GM21786 (cell line): ENCODE measurements at regions not wholly inside any gene's neighbourhood (a gene's known extent, or its start where the extent isn't known, plus 50 kb on each side); places are given as distances from the start of the nearest gene placed in this dataset.

Experiments
- ATAC-seq: cut with Tn5 transposase; IDR thresholded peaks from one replicate; pipeline ENCODE4 v1.9.1; 2021; ENCODE audit not compliant: unreplicated experiment

- ATAC-seq = peak; percentile 72
Observed at GRCh38 chr9:99513441-99514112, 291.5 kb downstream of the SEC61B start.

- no peak for ATAC-seq
Observed at GRCh38 chr9:99515093-99515492, 293.0 kb downstream of the SEC61B start.

GRCh38 chr9:99515895-99516656 is 294.0 kb downstream of the SEC61B start:
- no peak for ATAC-seq

GRCh38 chr9:99516657-99517049 is 294.6 kb downstream of the SEC61B start:
- ATAC-seq = no peak

GRCh38 chr9:99523838-99524237 is 297.8 kb upstream of the NR4A3 start:
- no peak for ATAC-seq

- no peak for ATAC-seq
Observed at GRCh38 chr9:99531313-99531712, 290.4 kb upstream of the NR4A3 start.

GRCh38 chr9:99533421-99533820 is 288.3 kb upstream of the NR4A3 start:
- ATAC-seq = peak; percentile 45

DNA sequence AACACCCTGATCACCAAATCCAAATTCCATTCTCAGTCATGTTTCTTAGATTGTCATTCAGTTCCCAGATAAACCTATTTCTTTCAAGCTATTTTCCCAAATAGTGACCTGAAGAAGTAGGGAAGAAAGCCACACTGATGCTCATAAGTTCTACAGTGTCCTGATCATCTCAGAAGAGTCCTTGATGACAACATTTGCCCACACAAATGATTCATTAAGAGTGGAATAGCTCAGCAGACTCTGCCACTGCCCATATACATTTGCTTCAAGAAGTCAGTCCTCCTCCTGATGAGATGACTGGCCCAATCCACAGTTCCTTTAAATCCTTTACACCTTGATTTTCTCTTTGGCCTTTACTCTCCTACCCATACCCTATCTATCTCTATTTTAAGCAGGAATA is 283.7 kb upstream of the NR4A3 start:
- ATAC-seq = no peak

- no peak for ATAC-seq
Observed at GRCh38 chr9:99544526-99544925, 277.2 kb upstream of the NR4A3 start.

- ATAC-seq = no peak
Observed at GRCh38 chr9:99549441-99549840, 272.2 kb upstream of the NR4A3 start.

DNA sequence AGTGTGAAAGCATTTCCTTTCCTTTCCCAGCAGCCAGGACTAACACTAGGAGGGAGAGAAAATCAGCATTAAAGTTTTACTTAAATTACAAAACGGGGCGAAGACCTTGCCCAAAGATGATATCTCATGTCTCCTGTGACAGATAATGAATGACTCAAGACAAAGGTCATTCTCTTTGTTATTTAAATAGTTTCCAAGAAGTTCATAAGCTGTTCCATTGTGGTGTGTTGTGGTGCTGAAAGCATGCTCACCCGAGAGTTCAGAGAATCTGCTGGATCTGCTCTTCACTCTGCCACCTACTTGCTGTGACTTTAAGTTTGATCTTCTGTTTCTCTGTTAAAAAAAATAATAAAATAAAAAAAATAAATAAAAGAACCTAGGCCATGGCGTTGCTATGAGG is 265.9 kb upstream of the NR4A3 start:
- ATAC-seq = no peak

DNA sequence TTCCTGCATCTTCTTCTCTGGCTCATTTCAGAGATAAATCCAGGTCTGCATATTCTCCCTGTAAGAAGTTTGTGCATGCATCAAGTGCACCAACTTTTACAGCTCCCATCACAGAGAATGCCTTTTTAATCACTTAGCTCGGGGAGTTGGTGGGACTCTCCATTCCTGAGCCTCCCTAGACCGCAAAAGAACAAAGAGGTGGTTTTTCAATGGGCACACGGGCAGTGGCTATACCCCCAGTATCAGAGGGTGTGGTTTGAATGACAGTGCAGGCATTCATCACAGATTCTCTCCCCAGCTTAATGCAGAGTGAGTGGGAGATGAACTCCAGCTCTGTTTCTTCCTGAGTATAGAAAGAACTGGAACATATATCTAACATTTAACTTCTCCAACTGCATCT is 264.7 kb upstream of the NR4A3 start:
- ATAC-seq = no peak

GRCh38 chr9:99557816-99558215 is 263.9 kb upstream of the NR4A3 start:
- ATAC-seq = no peak

- ATAC-seq = no peak
Observed at GRCh38 chr9:99559776-99560175, 261.9 kb upstream of the NR4A3 start.

DNA sequence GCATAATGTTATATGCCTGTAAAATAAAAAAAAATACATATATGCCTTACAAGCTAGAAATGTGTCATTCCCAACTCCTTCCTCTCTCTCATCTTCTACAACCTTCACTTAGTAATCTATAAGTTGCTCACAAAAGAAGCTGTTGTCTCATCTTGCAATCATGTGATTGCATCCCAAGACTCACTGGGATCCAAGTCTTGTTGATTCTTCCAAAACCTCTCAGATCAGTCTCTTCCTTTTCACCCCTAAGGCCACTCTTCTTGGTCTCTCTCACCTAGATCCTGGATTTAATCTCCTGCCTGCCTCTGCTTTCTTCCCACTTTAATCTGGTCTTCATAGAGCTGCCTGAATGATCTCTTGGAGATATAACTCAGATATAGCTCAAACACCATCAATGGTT is 261.1 kb upstream of the NR4A3 start:
- ATAC-seq = no peak

GRCh38 chr9:99561509-99561917 is 260.2 kb upstream of the NR4A3 start:
- ATAC-seq = no peak

DNA sequence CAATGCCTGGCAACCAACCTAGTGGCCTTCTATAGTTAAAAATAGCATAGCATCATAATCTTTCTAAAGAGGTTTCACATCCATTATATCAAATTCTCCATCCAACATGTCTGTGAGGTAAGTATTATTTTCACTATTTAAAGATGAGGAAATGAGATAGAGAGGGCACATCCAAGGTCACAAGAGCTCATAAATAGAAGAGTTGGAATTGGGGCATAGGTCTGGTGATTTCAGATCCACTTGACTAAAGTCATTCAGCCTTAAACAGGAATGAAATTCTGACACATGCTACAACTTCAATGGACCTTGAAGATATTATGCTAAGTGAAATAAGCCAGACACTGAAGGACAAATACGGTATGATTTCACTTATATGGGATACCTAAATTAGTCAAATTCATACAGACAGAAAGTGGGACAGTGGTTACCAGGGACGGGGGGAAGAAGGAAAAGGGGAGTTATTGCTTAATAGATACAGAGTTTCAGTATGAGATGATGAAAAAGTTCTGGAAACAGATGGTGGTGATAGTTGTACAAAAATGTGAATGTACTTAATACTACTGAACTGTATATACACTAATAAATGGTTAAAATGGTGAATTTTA is 259.6 kb upstream of the NR4A3 start:
- no peak for ATAC-seq

DNA sequence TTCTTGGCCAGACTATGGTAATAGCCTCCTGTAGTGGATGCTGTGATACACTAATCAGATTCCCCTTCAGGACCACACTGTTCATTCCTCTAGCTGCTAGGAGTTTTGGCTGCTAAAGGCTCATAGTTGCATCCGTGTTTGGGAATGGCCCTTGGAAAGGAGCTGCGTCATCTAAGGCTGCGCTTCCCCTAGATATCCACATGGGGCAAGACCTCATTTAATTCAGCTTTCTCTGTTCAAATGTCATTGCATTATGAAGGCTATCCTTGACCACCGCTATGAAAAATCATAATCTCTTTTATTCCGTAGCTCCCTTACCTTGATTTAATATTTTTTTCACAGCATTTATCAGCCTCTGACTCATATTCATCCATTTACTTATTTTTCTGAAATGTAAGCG is 258.3 kb upstream of the NR4A3 start:
- ATAC-seq = no peak

- ATAC-seq = no peak
Observed at GRCh38 chr9:99565203-99565602, 256.5 kb upstream of the NR4A3 start.

DNA sequence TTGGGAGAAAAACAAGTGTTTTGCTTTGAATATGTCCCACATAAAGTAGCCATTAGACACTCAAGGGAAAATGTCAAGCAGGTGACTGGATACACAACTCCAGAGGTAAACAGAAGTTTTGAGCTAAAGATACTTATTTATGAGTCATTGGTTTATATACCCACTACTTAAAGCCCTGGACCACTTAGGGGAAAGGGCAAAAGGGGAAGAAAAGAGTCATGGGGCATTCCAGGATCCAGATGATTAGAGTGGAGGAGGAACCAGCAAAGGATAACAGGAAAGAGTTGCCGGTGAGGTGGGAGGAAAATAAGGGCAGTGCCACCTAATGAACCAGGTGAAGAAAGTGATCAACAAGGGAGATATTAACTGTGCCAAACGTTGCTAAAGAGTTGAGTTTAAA is 254.2 kb upstream of the NR4A3 start:
- no peak for ATAC-seq

- ATAC-seq = no peak
Observed at GRCh38 chr9:99569840-99570239, 251.8 kb upstream of the NR4A3 start.

DNA sequence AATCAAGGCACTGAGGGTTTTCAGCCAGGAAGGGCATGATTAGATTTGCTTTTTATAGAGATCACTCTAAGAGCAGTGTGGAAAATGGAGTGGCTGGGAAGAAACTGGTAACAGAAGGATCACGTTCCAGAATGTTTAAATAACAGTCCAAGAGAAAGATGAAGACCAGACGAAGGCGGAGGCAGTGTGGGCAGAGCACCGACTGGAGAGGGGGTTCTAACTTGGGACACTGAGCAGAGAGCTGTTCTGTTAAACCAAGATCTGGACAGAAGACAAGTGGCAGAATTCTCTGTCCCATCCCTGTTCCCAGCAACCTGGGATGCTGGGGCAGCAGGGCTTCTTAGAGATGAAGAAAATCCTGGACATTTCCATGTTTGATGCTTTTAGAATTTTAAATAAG is 249.1 kb upstream of the NR4A3 start:
- no peak for ATAC-seq
